AG04450 (cell line): ENCODE measurements at regions not wholly inside any gene's neighbourhood (a gene's known extent, or its start where the extent isn't known, plus 50 kb on each side); places are given as distances from the start of the nearest gene placed in this dataset.

Experiments
- CTCF ChIA-PET: fragments of 300-600, 350-600 bp; formaldehyde crosslinking; extraction: SDS; loops from one replicate; lab custom pipeline; 2022; ENCODE audit warnings: antibody characterized with exemption, inconsistent platforms; lab: Charles Lee
- POLR2A ChIA-PET: fragments of 350-600 bp; formaldehyde crosslinking; extraction: SDS; loops from one replicate; lab custom pipeline; 2021; ENCODE audit warnings: antibody characterized with exemption, inconsistent platforms; lab: Yijun Ruan, JAX
- DNase-seq: peaks from one replicate; pipeline ENCODE4 v3.0.0-alpha.2; 2011; ENCODE audit warnings: low read depth, low spot score
- H3K27ac ChIP-seq: one replicate; pipeline ENCODE4 v1.5.1; 2012; ENCODE audit warnings: low read depth, low read length, control low read depth
- H3K27me3 ChIP-seq: one replicate; pipeline ENCODE4 v1.6.0; 2012; ENCODE audit warnings: low read length; ENCODE audit not compliant: control insufficient read depth, insufficient read depth
- H3K4me3 ChIP-seq: 2 replicates; pipeline ENCODE4 v1.5.1; 2011; ENCODE audit warnings: mild to moderate bottlenecking, low read depth, low read length, control low read depth
- H3K9me3 ChIP-seq: 2 replicates; pipeline ENCODE4 v1.5.1; 2012; ENCODE audit warnings: low read length; ENCODE audit not compliant: control insufficient read depth, insufficient read depth
- TF ChIP-seq, protein P1 (sequence below): IDR thresholded peaks from 2 replicates; pipeline ENCODE4 v1.5.1; 2011; ENCODE audit warnings: low read depth, low read length, control low read depth, inconsistent platforms

GRCh38 chr5:120382833-120383232 lies 81.3 kb upstream of the PRR16 start:
- Histone ChIP-seq H3K4me3 (no peak overlapping the region), H3K27ac (no peak overlapping the region), H3K27me3 (no peaks in the 10 kb centered on the region), H3K9me3 (peaks cover 6% of the 10 kb centered on the region)
- DNase-seq = no peak
- CTCF ChIA-PET = no interaction called here
- TF ChIP-seq, protein P1, sequence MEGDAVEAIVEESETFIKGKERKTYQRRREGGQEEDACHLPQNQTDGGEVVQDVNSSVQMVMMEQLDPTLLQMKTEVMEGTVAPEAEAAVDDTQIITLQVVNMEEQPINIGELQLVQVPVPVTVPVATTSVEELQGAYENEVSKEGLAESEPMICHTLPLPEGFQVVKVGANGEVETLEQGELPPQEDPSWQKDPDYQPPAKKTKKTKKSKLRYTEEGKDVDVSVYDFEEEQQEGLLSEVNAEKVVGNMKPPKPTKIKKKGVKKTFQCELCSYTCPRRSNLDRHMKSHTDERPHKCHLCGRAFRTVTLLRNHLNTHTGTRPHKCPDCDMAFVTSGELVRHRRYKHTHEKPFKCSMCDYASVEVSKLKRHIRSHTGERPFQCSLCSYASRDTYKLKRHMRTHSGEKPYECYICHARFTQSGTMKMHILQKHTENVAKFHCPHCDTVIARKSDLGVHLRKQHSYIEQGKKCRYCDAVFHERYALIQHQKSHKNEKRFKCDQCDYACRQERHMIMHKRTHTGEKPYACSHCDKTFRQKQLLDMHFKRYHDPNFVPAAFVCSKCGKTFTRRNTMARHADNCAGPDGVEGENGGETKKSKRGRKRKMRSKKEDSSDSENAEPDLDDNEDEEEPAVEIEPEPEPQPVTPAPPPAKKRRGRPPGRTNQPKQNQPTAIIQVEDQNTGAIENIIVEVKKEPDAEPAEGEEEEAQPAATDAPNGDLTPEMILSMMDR = no peak
- POLR2A ChIA-PET = no interaction called here

- Histone ChIP-seq H3K4me3 (no peak overlapping the region), H3K9me3 (no peaks in the 10 kb centered on the region), H3K27ac (peak overlapping the region; percentile 62), H3K27me3 (no peaks in the 10 kb centered on the region)
- CTCF ChIA-PET = no interaction called here
- TF ChIP-seq, protein P1 = no peak
- no peak for DNase-seq
- POLR2A ChIA-PET = no interaction called here
Measured at GRCh38 chr5:120386981-120387380, 77.1 kb upstream of the PRR16 start.

- peak; percentile 77 for DNase-seq
- TF ChIP-seq, protein P1 = no peak
- H3K27me3 ChIP-seq = no peaks in the 10 kb centered on the region
- no peaks in the 10 kb centered on the region for H3K9me3 ChIP-seq
- POLR2A ChIA-PET = interaction anchor here (0.7 to 1.2 kb wide), 2 partner anchors 58 to 62 kb away, joined by 3 to 12 read pairs; no protein-coding TSS in a partner anchor
- H3K4me3 ChIP-seq = no peak overlapping the region
- CTCF ChIA-PET = interaction anchor here (0.6 kb wide), 1 partner anchor 429 kb away, joined by 3 read pairs; no protein-coding TSS in a partner anchor
- peak overlapping the region; percentile 48 for H3K27ac ChIP-seq
Measured at GRCh38 chr5:120388016-120388781, 75.9 kb upstream of the PRR16 start.

DNA sequence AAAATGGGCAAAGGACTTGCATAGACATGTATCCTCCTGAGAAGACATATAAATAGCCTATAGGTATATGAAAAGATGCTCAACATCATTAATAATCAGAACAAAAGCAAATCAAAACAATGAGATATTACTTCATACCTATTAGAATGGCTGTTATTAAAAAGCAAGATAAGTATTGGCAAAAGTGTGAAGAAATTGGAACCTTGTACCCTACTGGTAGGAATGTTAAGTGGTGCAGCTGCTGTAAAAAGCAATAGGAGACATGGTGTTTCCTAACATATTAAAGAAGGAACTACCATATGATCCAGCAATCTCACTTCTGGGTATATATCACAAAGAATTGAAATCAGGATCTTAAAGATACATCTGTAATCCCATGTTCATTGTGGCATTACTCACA lies 69.8 kb upstream of the PRR16 start:
- Histone ChIP-seq H3K9me3 (peaks cover under 1% of the 10 kb centered on the region; the same call in 1 of the 2 replicates), H3K4me3 (no peak overlapping the region), H3K27me3 (no peaks in the 10 kb centered on the region), H3K27ac (no peak overlapping the region)
- POLR2A ChIA-PET = no interaction called here
- DNase-seq = no peak
- TF ChIP-seq, protein P1 = peak; percentile 27; the same call in 1 of the 2 replicates
- CTCF ChIA-PET = no interaction called here

DNA sequence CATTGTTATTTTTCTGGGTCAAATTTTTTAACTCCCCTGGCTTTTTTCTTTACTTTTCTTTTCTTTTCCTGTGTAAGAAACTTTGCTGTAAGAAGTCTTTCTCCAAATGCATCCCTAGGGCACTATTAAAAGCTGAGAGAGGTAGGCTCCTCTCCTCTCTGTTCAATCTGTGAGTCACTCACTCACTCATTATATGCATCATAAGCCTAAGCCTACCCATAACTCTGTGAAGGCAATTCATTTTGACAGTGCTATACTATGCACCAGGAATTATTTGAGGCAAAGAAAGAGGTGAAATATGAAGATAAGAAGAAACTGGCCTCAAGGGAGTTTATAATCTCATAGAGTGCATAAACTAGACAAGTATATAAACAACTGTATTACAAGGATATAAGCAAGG lies 67.9 kb upstream of the PRR16 start:
- Histone ChIP-seq H3K4me3 (no peak overlapping the region), H3K27ac (no peak overlapping the region), H3K9me3 (peaks cover 7% of the 10 kb centered on the region; the same call in 1 of the 2 replicates), H3K27me3 (no peaks in the 10 kb centered on the region)
- ChIA-PET POLR2A (no interaction called here), CTCF (no interaction called here)
- no peak for DNase-seq
- TF ChIP-seq, protein P1 = no peak
